ENCODE measurements at regions not wholly inside any gene's neighbourhood (a gene's known extent, or its start where the extent isn't known, plus 50 kb on each side); places are given as distances from the start of the nearest gene placed in this dataset.
"Not testable (repeated sequence)": the region's sequence is repeated elsewhere in the genome, so short reads cannot be mapped to it uniquely, and the experiment has no call there.

GRCh38 chr20:29762620-29763019 is 1494.8 kb upstream of the DEFB115 start:
- no peak for DNase-seq (ENCODE audit: low spot score)

DNA sequence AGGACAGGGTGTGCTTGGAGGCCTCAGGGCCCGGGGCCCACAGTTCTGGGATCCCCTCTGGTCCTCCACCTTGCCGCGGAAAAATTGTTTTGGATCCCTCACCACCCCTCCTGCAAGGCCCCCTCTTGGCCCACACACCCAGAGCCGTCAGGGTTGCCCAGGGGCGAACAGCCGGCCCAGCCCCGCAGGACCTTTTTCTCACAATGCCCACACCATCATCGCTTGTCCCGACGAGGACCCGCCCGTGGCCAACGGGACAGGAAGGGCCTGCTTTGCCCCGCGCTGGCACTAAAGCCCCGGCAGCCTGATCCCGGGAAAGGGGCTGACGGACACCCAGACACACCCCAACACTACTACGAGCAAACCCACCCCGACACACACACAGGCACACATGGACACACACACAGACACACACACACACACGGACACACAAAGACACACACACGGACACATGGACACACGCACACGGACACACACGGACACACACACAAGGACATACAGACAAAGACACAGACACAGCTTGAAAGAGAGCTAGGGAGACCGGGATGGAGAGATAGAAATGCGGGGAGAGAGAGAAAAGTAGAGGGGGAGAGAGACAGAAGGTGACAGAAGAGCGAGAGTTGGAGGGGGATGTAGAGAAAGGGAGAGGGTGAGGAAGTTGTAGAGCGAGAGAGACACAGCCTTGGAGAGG is 1493.5 kb upstream of the DEFB115 start:
- DNase-seq (ENCODE audit: low spot score) = no peak

DNA sequence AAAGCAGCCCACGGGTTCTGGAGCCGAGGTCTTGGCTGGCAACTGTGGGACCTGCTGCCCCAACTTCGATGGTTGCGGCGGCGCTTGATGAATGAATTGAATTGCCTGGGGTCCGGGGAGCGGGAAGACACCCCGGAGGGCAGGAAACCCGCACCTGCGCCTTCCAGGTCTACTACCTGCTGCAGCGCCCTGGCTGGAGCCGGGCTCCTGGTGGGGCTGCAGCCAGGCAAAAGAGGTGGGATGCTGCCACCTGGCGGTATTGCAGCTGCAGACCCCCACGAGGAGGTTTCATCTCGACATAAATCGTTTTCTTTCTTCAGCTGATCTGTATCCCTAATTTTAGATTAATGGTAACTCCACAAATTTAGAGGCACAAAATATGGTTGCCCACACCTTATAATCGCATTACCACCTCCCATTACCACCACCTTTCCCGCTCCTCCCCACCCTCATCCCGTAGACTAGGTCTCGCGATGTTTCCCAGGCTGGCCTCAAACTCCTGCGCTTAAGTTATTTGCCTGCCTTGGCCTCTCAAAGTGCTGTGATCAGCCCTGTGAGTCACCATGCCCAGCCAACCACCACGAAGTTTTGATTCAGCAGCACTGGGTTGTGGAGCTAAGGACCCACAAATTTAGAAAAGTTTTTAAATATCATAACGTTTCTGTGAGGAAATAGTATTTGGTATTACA is 1492.4 kb upstream of the DEFB115 start:
- DNase-seq (ENCODE audit: low spot score) = not testable (repeated sequence)

- DNase-seq (ENCODE audit: low spot score) = not testable (repeated sequence)
These were observed 1479.4 kb upstream of the DEFB115 start for GRCh38 chr20:29778033-29778432.

DNA sequence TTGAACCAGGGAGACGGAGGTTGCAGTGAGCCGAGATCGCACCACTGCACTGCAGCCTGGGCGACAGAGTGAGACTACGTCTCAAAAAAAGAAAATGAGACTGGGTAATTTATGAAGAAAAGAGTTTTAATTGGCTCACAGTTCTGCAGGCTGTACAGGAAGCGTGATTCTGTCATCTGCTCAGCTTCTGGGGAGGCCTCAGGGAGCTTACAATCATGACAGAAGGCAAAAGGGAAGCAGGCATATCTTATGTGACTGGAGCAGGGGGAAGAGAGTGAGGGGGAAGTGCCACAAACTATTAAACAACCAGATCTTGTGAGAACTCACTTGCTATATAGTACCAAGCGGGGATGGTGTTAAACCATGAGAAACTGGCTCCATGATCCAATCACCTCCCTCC is 1476.2 kb upstream of the DEFB115 start:
- DNase-seq (ENCODE audit: low spot score) = not testable (repeated sequence)

GRCh38 chr20:29781891-29782290 is 1475.6 kb upstream of the DEFB115 start:
- DNase-seq (ENCODE audit: low spot score) = not testable (repeated sequence)

DNA sequence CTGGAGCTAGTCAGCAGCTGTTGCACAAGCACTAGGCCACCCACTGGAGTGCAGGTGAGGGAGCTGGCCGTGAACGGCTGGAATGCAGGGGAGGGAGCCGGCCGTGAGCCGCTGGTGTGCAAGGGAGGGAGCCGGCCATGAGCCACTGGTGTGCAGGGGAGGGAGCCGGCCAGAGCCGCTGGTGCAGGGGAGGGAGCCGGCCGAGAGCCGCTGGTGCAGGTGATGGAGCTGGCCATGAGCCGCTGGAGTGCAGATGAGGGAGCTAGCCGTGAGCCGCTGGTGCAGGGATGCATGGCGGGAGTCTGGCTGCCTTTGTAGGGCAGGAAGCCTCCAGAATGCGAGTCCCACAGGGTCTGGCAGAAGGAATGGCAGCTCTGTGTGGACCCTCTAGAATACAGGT is 1470.0 kb upstream of the DEFB115 start:
- not testable (repeated sequence) for DNase-seq (ENCODE audit: low spot score)

DNA sequence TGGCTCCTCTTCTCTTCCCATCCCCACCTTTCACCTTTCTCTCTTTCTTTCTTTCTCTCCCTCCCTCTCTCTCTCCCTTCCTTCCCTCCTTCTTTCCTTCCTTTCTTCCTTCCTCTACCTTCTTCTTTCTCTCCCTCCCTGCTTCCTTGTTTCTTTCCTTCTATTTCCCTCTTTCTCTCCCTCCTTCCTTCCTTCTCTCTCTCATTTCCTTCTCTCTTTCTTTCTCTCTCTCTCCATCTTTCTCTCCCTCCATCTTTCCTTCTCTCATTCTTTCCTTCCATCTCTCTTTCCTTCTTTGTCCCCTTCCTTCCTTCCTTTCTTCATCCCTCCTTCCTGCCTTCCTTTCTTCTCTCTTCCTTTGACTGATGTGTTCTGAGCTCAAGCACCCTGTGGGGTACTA is 1467.0 kb upstream of the DEFB115 start:
- no peak for DNase-seq (ENCODE audit: low spot score)

DNA sequence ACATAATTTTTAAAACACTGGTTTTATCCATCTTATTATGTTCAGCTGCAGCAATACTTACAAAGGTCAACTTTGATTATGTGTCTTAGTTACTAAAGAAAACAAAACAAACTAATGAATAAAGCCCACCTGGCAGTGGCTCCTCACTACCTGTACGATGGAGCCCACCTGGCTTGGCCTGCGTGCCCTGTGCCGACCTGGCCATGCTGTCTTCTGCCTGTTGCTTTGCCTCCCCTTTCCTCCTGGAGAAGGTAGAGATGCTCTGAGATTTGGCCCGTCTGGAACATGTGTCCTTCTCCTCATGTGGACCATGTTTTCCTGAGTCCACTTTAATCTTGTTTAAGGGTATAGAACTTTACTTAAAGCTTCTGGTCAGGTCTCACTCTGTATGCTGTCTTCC is 1426.0 kb upstream of the DEFB115 start:
- DNase-seq (ENCODE audit: low spot score) = not testable (repeated sequence)

- not testable (repeated sequence) for DNase-seq (ENCODE audit: low spot score)
These were observed 1389.5 kb upstream of the DEFB115 start for GRCh38 chr20:29868014-29868413.

- DNase-seq (ENCODE audit: low spot score) = peak; percentile 79
These were observed 1388.8 kb upstream of the DEFB115 start for GRCh38 chr20:29868688-29869087.

DNA sequence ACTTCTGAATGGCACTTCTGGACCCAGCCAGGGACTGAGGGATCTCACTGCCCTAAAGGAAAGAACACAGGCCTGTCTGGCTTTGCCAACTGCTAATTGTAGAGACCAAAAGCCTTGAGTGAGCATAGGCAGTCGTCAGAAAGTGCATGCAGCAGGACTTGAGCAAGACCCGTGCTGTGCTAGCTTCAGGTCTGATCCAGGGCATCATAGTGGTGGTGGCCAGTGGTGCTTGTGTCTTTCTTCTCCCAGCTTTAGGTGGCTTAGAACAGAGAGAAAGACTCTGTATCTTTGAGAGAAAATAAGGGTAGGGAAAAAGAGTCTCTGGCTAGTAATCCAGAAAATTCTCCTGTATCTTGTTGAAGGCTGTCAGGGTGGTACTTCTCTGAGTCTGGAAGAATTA is 1385.6 kb upstream of the DEFB115 start:
- not testable (repeated sequence) for DNase-seq (ENCODE audit: low spot score)

DNA sequence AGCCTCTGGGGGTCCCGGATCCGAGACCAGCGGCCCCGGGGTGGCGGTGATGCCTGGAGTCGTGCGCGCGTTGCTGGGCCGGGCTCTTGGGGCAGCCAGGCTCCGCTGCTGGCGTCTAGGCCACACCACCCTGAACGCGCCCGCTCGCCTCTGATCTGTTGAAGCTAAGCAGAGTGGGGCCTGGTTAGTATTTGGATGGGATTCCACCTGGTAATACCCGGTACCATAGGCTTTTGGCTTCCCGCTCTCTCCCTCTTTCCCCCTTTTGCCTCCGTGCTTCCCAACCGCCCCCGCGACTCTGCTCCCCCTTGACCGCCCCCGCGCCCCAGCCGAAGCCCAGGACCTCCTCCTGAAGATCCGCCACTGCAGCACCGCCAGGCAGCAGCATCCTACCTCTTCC is 1383.5 kb upstream of the DEFB115 start:
- DNase-seq (ENCODE audit: low spot score) = peak; percentile 95

GRCh38 chr20:29874476-29875202 is 1382.8 kb upstream of the DEFB115 start:
- peak; percentile 85 for DNase-seq (ENCODE audit: low spot score)

- DNase-seq (ENCODE audit: low spot score) = peak; percentile 89
These were observed 1382.0 kb upstream of the DEFB115 start for GRCh38 chr20:29875321-29876083.

DNA sequence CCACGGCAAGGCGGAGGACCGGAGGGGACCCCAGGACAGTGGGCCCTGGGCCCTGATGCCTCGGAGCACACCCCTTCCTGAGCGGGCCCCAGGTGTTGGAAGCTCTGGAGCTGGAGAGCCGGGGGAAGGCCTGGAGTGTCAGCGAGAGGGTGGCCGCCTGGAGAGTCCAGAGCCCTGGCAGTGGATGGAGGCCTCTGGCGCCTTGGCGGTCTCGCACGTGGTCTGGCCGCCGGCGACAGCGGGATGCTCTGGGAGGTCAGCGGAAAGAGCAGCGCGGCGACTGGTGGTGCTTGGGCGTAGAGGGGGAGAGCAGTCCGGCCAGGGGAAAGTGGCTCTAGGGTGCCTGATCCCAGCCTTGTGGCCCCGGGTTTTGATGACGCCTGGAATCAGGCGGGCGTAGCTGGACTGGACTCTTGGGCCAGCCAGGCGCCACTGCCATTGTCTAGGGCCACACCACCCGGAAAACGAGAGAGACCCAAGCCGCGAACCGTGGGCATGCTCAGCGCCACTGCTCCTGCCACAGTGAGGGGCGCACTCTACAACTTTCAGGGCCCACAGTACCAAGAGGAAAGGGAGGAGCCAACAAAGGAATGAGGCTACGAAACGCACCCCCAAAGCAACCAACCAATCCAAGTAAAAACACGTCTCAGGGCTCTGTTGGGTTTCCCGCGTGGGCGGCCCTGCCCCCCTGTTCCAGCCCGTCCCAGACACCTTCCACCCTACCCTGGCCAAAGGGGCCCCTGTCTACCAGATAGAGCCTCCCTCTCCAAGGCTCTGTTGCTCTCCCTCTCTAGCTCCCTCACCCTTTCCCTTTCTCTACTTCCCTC is 1381.2 kb upstream of the DEFB115 start:
- DNase-seq (ENCODE audit: low spot score) = peak; percentile 90

- peak; percentile 90 for DNase-seq (ENCODE audit: low spot score)
These were observed 1380.6 kb upstream of the DEFB115 start for GRCh38 chr20:29876911-29877285.

GRCh38 chr20:29877411-29878280 is 1379.8 kb upstream of the DEFB115 start:
- DNase-seq (ENCODE audit: low spot score) = peak; percentile 73

- peak; percentile 91 for DNase-seq (ENCODE audit: low spot score)
These were observed 1379.2 kb upstream of the DEFB115 start for GRCh38 chr20:29878281-29878741.
